ENCODE measurements at regions not wholly inside any gene's neighbourhood (a gene's known extent, or its start where the extent isn't known, plus 50 kb on each side); places are given as distances from the start of the nearest gene placed in this dataset.

DNA sequence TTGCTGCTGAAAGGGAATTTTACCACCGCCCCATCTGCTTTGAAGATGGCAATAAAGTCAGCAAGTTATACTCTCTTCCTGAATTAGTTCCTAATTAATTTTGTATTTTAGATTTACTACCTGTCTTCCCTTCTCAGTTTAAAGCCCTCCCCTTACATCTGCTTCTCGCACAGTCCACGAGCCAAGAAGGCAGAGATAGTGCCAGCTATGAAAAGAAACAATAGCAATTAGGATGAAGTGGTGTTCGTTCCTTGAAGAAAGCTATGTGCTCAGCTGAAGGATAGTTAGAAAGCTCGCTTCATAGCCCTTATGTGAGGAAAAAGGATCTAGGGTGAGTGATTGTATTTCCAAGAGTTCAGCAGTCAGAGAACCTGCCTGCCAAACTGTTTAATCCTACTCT lies 1678.8 kb upstream of the TENM3 start:
- no peak for FAIRE-seq
- H2AFZ ChIP-seq (ENCODE audit: low read length): no peak overlapping the region
- H3K36me3 ChIP-seq (replicated peaks in 1 of 2; ENCODE audit: control insufficient read depth in 1 of 2, insufficient read depth in 2 of 2, low read length in 2 of 2): no peaks in the 10 kb centered on the region
- WGBS (ENCODE audit: low lambda C conversion rate): 22% methylated on average over 5 of the region's 5 CpGs
- BruUV-seq (replicated peaks): no TSS peak
- H3K9ac ChIP-seq (ENCODE audit: insufficient read depth, low read depth, low read length): no peak overlapping the region
- H3K4me1 ChIP-seq (ENCODE audit: insufficient read depth, low read length): no peaks in the 10 kb centered on the region
- no peaks in the 10 kb centered on the region for H3K79me2 ChIP-seq (ENCODE audit: insufficient read depth, low read length)
- ChIA-PET POLR2A (no interaction called here), CTCF (ENCODE audit: low intra/inter-chr PET ratio, low total read pairs) (no interaction called here)
- no peaks in the 10 kb centered on the region for H4K20me1 ChIP-seq (ENCODE audit: insufficient read depth, low read length)
- no peak overlapping the region for H3K4me2 ChIP-seq (ENCODE audit: low read depth, low read length)
- no peak overlapping the region for H3K4me3 ChIP-seq (replicated peaks in 1 of 3; ENCODE audit: insufficient read depth in 1 of 3, low read depth in 2 of 3, low read length in 3 of 3)
- no peaks in the 10 kb centered on the region for H3K27me3 ChIP-seq (ENCODE audit: control insufficient read depth in 1 of 2, insufficient read depth in 2 of 2, low read length in 2 of 2)
- DNase-seq (ENCODE audit: low spot score): no peak
- H3K27ac ChIP-seq (ENCODE audit: extremely low read length, insufficient read depth, low read length): no peak overlapping the region
- TF ChIP-seq BORCS8-MEF2B (CRISPR knock-in tag; IDR thresholded peaks at IDR 0.05): no peak
- no peak for TF ChIP-seq NCOA5 (CRISPR knock-in tag; IDR thresholded peaks at IDR 0.05)
- TF ChIP-seq, protein P1, sequence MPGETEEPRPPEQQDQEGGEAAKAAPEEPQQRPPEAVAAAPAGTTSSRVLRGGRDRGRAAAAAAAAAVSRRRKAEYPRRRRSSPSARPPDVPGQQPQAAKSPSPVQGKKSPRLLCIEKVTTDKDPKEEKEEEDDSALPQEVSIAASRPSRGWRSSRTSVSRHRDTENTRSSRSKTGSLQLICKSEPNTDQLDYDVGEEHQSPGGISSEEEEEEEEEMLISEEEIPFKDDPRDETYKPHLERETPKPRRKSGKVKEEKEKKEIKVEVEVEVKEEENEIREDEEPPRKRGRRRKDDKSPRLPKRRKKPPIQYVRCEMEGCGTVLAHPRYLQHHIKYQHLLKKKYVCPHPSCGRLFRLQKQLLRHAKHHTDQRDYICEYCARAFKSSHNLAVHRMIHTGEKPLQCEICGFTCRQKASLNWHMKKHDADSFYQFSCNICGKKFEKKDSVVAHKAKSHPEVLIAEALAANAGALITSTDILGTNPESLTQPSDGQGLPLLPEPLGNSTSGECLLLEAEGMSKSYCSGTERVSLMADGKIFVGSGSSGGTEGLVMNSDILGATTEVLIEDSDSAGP (CRISPR knock-in tag; IDR thresholded peaks at IDR 0.05; ENCODE audit: borderline replicate concordance): no peak
- no peak for TF ChIP-seq ZNF10 (CRISPR knock-in tag; IDR thresholded peaks at IDR 0.05; ENCODE audit: borderline replicate concordance, low read depth)
- TF ChIP-seq PTBP1 (IDR thresholded peaks at IDR 0.05; ENCODE audit: low read depth, low read length, poor library complexity, severe bottlenecking): no peak
- TF ChIP-seq FOXK2 (IDR thresholded peaks at IDR 0.05): no peak
- no peak for TF ChIP-seq MLLT10 (CRISPR knock-in tag; IDR thresholded peaks at IDR 0.05)
- TF ChIP-seq HOXA5 (CRISPR knock-in tag; IDR thresholded peaks at IDR 0.05): no peak
- no peaks in the 10 kb centered on the region for H3K9me3 ChIP-seq (ENCODE audit: low read length)
- intact Hi-C loops (cut with micrococcal nuclease; ENCODE audit: unreplicated experiment) (no loop called here), in situ Hi-C loops (cut with HindIII; ENCODE audit: extremely low pct_ligation_motif_present, low pct_unique_long_range_greater_than_20kb) (no loop called here)
- no peak for ATAC-seq

DNA sequence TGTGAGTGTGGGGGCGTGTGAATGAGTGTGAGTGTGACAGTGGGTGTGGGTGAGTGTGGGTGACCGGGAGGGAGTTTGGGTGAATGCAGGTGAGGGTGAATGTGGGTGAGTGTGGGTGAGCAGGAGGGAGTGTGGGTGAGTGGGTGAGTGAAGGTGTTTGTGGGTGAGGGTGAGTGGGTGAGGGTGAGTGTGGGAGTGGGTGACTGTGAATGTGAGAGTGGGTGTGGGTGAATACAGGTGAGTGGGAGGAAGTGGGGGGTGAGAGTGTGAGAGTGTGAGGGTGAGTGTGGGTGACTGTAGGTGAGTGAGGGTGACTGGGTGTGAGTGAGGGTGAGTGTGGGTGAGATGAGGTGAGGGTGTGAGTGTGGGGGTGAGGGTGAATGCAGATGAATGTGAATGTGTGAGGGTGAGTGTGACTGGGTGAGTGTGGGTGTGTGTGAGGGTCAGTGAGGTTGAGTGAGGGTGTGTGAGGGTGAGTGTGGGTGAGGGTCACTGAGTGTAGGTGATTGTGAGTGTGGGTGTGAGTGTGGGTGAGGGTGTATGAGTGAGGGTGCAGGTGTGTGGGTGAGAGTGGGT lies 1677.3 kb upstream of the TENM3 start:
- ATAC-seq: no peak
- Histone ChIP-seq H3K4me3 (replicated peaks in 1 of 3; ENCODE audit: insufficient read depth in 1 of 3, low read depth in 2 of 3, low read length in 3 of 3) (no peak overlapping the region), H4K20me1 (ENCODE audit: insufficient read depth, low read length) (no peaks in the 10 kb centered on the region), H3K9ac (ENCODE audit: insufficient read depth, low read depth, low read length) (no peak overlapping the region), H3K27ac (ENCODE audit: extremely low read length, insufficient read depth, low read length) (no peak overlapping the region), H2AFZ (ENCODE audit: low read length) (no peak overlapping the region), H3K4me2 (ENCODE audit: low read depth, low read length) (no peak overlapping the region), H3K9me3 (ENCODE audit: low read length) (no peaks in the 10 kb centered on the region), H3K36me3 (replicated peaks in 1 of 2; ENCODE audit: control insufficient read depth in 1 of 2, insufficient read depth in 2 of 2, low read length in 2 of 2) (no peaks in the 10 kb centered on the region), H3K79me2 (ENCODE audit: insufficient read depth, low read length) (no peaks in the 10 kb centered on the region), H3K27me3 (ENCODE audit: control insufficient read depth in 1 of 2, insufficient read depth in 2 of 2, low read length in 2 of 2) (no peaks in the 10 kb centered on the region; a peak in 1 of 5 replicates), H3K4me1 (ENCODE audit: insufficient read depth, low read length) (no peaks in the 10 kb centered on the region)
- TF ChIP-seq REL (CRISPR knock-in tag; conservative IDR thresholded peaks at IDR 0.05) (no peak), PRPF4 (IDR thresholded peaks at IDR 0.05; ENCODE audit: low read depth, low read length, poor library complexity, severe bottlenecking) (no peak), ZNF557 (CRISPR knock-in tag; IDR thresholded peaks at IDR 0.05) (no peak), DR1 (CRISPR knock-in tag; IDR thresholded peaks at IDR 0.05) (no peak), NR2F2 (IDR thresholded peaks at IDR 0.05; ENCODE audit: borderline replicate concordance, low read depth) (no peak), ASH2L (IDR thresholded peaks at IDR 0.05; ENCODE audit: insufficient read length, low read depth, low read length) (peak; percentile 32)
- in situ Hi-C loops (cut with HindIII; ENCODE audit: extremely low pct_ligation_motif_present, low pct_unique_long_range_greater_than_20kb) (no loop called here), intact Hi-C loops (cut with micrococcal nuclease; ENCODE audit: unreplicated experiment) (no loop called here)
- DNase-seq (ENCODE audit: low spot score): no peak
- ChIA-PET CTCF (ENCODE audit: low intra/inter-chr PET ratio, low total read pairs) (no interaction called here), POLR2A (no interaction called here)
- no TSS peak for BruUV-seq (replicated peaks)
- FAIRE-seq: no peak
- WGBS (ENCODE audit: low lambda C conversion rate): 34% methylated on average over 2 of the region's 2 CpGs

All from HepG2 (cell line).